Type B pancreatic cell (in vitro differentiated cells): ENCODE measurements at regions not wholly inside any gene's neighbourhood (a gene's known extent, or its start where the extent isn't known, plus 50 kb on each side); places are given as distances from the start of the nearest gene placed in this dataset.

Source experiments
- DNase-seq: peaks from one replicate; pipeline ENCODE4 v3.0.0; 2021; ENCODE audit warnings: mixed read lengths; ENCODE audit not compliant: unreplicated experiment; ENCODE audit errors: extremely low spot score
- H3K27ac Mint-ChIP-seq: 2 replicates; pipeline ENCODE4 v1.8.0; 2021; ENCODE audit warnings: mild to moderate bottlenecking, mixed read lengths
- H3K27me3 Mint-ChIP-seq: 2 replicates; pipeline ENCODE4 v1.8.0; 2021; ENCODE audit warnings: mixed read lengths
- H3K36me3 Mint-ChIP-seq: 2 replicates; pipeline ENCODE4 v1.8.0; 2021; ENCODE audit warnings: mixed read lengths
- H3K4me1 Mint-ChIP-seq: one replicate; pipeline ENCODE4 v1.8.0; 2021; ENCODE audit warnings: mixed read lengths; ENCODE audit not compliant: unreplicated experiment
- H3K4me3 Mint-ChIP-seq: 2 replicates; pipeline ENCODE4 v1.8.0; 2021; ENCODE audit warnings: mild to moderate bottlenecking, mixed read lengths
- H3K9me3 Mint-ChIP-seq: 2 replicates; pipeline ENCODE4 v1.8.0; 2021; ENCODE audit warnings: mixed read lengths
- TF ChIP-seq, protein P1 (sequence below): fragments of 200-600 bp; sonication (generic); conservative IDR thresholded peaks from 2 replicates; pipeline ENCODE4 v1.5.0; 2021; ENCODE audit warnings: antibody characterized with exemption, mild to moderate bottlenecking

DNA sequence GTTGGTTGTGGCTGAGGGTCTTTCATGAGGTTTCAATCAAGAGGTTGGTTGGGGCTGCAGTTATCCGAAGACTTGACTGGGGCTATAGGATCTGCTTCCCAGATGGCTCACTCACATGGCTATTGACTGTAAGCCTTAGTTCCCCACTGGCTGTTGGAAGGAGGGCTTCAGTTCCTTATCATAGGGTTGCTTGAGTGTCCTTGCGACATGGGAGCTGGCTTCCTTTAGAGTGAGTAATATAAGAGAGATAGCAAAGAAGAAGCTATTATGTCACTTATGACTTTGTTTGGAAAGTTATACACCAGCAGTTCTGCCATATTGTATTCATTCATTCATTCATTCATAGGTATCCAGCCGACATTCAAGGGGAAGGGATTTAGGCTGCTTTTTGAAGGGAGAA lies 121.4 kb upstream of the WSCD1 start:
- TF ChIP-seq, protein P1, sequence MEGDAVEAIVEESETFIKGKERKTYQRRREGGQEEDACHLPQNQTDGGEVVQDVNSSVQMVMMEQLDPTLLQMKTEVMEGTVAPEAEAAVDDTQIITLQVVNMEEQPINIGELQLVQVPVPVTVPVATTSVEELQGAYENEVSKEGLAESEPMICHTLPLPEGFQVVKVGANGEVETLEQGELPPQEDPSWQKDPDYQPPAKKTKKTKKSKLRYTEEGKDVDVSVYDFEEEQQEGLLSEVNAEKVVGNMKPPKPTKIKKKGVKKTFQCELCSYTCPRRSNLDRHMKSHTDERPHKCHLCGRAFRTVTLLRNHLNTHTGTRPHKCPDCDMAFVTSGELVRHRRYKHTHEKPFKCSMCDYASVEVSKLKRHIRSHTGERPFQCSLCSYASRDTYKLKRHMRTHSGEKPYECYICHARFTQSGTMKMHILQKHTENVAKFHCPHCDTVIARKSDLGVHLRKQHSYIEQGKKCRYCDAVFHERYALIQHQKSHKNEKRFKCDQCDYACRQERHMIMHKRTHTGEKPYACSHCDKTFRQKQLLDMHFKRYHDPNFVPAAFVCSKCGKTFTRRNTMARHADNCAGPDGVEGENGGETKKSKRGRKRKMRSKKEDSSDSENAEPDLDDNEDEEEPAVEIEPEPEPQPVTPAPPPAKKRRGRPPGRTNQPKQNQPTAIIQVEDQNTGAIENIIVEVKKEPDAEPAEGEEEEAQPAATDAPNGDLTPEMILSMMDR = no peak
- peaks cover 42% of the 10 kb centered on the region for H3K27me3 Mint-ChIP-seq
- H3K36me3 Mint-ChIP-seq = peaks cover 4% of the 10 kb centered on the region
- H3K4me3 Mint-ChIP-seq = no peak overlapping the region
- no peak for DNase-seq
- H3K27ac Mint-ChIP-seq = no peak overlapping the region
- H3K9me3 Mint-ChIP-seq = peaks cover 10% of the 10 kb centered on the region
- no peaks in the 10 kb centered on the region for H3K4me1 Mint-ChIP-seq

DNA sequence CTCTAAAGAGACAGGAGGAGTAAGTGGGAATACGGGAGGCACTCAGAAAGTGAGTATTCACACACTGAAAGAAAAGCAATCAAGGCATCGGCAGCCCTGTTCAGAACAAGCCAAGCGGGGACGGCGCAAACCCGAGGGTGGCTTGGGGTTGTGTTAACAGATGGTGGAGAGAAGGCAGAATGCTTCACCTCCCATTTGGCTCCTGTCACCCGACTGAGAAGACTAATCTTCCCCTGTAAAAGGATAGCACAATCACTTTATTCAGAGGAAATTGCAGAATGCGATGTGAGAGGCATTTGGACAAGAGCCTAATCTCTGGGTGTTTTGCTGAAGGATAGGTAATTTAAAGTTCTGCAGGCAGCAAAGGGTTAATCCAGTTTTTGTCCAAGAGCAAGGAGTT lies 119.3 kb upstream of the WSCD1 start:
- H3K4me1 Mint-ChIP-seq = no peaks in the 10 kb centered on the region
- TF ChIP-seq, protein P1 = no peak
- DNase-seq = no peak
- H3K9me3 Mint-ChIP-seq = peaks cover 16% of the 10 kb centered on the region
- H3K36me3 Mint-ChIP-seq = peaks cover 4% of the 10 kb centered on the region
- no peak overlapping the region for H3K4me3 Mint-ChIP-seq
- H3K27ac Mint-ChIP-seq = no peak overlapping the region
- peaks cover 47% of the 10 kb centered on the region for H3K27me3 Mint-ChIP-seq

DNA sequence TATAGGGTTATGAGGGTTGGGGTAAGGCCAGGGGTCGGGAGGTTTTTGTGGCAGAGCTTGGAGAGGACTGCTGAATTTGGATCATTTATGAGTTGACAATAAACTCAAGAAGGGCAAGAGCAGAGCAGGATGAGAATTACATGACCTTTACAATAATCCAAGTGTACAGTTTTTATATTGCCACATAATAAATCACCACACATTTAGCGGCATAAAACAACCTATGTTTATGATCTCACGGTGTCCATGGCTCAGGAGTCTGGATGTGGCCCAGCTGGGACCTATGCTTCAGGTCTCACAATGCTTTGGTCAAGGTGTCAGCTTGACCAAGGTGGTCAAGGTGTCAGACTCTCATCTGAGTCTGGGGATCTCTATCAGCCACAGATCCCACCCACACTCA lies 118.3 kb upstream of the WSCD1 start:
- Mint-ChIP-seq H3K4me3 (no peak overlapping the region), H3K36me3 (no peaks in the 10 kb centered on the region), H3K9me3 (peaks cover 15% of the 10 kb centered on the region), H3K4me1 (no peaks in the 10 kb centered on the region), H3K27me3 (peaks cover 41% of the 10 kb centered on the region), H3K27ac (no peak overlapping the region)
- DNase-seq = no peak
- TF ChIP-seq, protein P1 = no peak

DNA sequence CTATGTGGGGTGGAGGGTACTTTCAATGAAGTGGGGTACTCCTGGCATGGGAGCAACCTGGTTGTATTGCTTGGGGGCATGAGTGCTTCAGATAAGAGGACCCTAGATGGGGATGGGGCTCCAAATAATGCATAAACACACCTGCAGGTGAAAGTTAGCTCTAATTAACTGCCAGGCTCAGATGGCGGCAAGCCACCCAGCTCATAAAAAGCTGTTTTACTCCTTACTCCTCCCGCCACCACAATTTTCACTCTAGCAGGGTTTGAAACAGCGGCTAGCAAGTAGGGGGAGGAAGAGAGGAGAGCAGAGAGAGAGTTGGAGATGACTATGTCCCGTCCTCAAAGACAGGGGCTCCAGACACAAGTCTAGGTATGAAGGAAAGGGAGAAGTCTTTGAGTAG lies 117.7 kb upstream of the WSCD1 start:
- no peak overlapping the region for H3K27ac Mint-ChIP-seq
- DNase-seq = no peak
- no peak overlapping the region for H3K4me3 Mint-ChIP-seq
- H3K36me3 Mint-ChIP-seq = no peaks in the 10 kb centered on the region
- peaks cover 41% of the 10 kb centered on the region for H3K27me3 Mint-ChIP-seq
- TF ChIP-seq, protein P1 = no peak
- peaks cover 15% of the 10 kb centered on the region for H3K9me3 Mint-ChIP-seq
- H3K4me1 Mint-ChIP-seq = no peaks in the 10 kb centered on the region

DNA sequence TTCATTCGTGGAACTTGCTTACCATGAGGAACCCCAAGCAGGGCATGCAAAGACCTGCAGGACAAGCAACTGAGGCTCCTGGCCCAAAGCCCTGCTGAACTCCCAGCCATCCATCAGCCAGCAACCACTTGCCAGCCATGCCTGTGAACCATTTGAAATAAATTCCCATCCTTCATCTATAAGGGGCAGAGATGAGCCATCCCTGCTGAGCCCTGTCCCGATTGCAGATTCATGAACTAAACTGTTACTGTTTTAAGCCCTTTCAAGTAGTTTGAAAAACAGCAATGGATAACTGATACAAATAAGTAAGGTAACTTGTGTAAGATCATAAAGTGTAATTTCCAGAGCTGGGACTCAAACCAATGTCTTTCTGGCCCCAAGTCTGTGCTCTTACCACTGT lies 114.4 kb upstream of the WSCD1 start:
- no peak for DNase-seq
- Mint-ChIP-seq H3K4me1 (no peaks in the 10 kb centered on the region), H3K27me3 (peaks cover 36% of the 10 kb centered on the region), H3K36me3 (no peaks in the 10 kb centered on the region), H3K27ac (no peak overlapping the region), H3K9me3 (peaks cover 19% of the 10 kb centered on the region), H3K4me3 (no peak overlapping the region)
- TF ChIP-seq, protein P1 = no peak

DNA sequence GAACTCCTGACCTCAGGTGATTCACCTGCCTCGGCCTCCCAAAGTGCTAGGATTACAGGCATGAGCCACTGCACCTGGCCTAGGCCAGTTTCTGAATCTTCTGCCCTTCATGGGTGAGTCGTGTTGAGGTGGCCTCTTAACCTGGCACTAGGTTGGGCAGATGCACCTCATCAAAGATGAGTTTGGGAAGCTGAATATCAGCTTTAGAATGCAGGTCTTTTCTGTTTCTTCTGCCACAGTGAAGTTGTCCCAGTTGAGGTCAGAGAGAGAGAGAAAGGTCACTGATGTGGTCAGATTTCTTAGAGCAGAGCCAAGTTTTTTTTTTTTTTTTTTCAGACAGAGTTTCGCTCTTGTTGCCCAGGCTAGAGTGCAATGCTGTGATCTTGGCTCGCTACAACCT lies 111.3 kb upstream of the WSCD1 start:
- TF ChIP-seq, protein P1 = no peak
- no peak for DNase-seq
- no peak overlapping the region for H3K27ac Mint-ChIP-seq
- H3K36me3 Mint-ChIP-seq = no peaks in the 10 kb centered on the region
- peaks cover 39% of the 10 kb centered on the region for H3K27me3 Mint-ChIP-seq
- peaks cover 19% of the 10 kb centered on the region for H3K9me3 Mint-ChIP-seq
- H3K4me1 Mint-ChIP-seq = no peaks in the 10 kb centered on the region
- no peak overlapping the region for H3K4me3 Mint-ChIP-seq
